LNCaP clone FGC (cell line): ENCODE measurements at regions not wholly inside any gene's neighbourhood (a gene's known extent, or its start where the extent isn't known, plus 50 kb on each side); places are given as distances from the start of the nearest gene placed in this dataset.
"Not testable (repeated sequence)": the region's sequence is repeated elsewhere in the genome, so short reads cannot be mapped to it uniquely, and the experiment has no call there.

Experiments
- DNase-seq: peaks from one replicate; pipeline ENCODE4 v3.0.0-alpha.2; 2011; ENCODE audit warnings: low read depth
- H3K4me3 ChIP-seq: 2 replicates; pipeline ENCODE4 v1.5.1; 2011; ENCODE audit warnings: mild to moderate bottlenecking, low read depth, low read length, control low read depth
- TF ChIP-seq, protein P1 (sequence below): IDR thresholded peaks from 2 replicates; pipeline ENCODE4 v1.5.1; 2012; ENCODE audit warnings: mild to moderate bottlenecking; ENCODE audit not compliant: control insufficient read depth, insufficient read depth; ENCODE audit errors: extremely low read depth

GRCh38 chr18:54465502-54465901 is 107.8 kb downstream of the C18orf54 start:
- DNase-seq, result no peak
- no peak overlapping the region for H3K4me3 ChIP-seq
- TF ChIP-seq, protein P1, sequence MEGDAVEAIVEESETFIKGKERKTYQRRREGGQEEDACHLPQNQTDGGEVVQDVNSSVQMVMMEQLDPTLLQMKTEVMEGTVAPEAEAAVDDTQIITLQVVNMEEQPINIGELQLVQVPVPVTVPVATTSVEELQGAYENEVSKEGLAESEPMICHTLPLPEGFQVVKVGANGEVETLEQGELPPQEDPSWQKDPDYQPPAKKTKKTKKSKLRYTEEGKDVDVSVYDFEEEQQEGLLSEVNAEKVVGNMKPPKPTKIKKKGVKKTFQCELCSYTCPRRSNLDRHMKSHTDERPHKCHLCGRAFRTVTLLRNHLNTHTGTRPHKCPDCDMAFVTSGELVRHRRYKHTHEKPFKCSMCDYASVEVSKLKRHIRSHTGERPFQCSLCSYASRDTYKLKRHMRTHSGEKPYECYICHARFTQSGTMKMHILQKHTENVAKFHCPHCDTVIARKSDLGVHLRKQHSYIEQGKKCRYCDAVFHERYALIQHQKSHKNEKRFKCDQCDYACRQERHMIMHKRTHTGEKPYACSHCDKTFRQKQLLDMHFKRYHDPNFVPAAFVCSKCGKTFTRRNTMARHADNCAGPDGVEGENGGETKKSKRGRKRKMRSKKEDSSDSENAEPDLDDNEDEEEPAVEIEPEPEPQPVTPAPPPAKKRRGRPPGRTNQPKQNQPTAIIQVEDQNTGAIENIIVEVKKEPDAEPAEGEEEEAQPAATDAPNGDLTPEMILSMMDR, result no peak

GRCh38 chr18:54466248-54467005 is 108.7 kb downstream of the C18orf54 start:
- no peak for DNase-seq
- no peak overlapping the region for H3K4me3 ChIP-seq
- TF ChIP-seq, protein P1, result no peak

GRCh38 chr18:54479365-54479764 is 111.7 kb upstream of the DYNAP start:
- no peak for DNase-seq
- TF ChIP-seq, protein P1, result no peak
- no peak overlapping the region for H3K4me3 ChIP-seq

- DNase-seq, result no peak
- TF ChIP-seq, protein P1, result no peak
- H3K4me3 ChIP-seq, result no peak overlapping the region
These were observed 110.4 kb upstream of the DYNAP start for GRCh38 chr18:54480616-54481015.

GRCh38 chr18:54502451-54502850 is 88.6 kb upstream of the DYNAP start:
- H3K4me3 ChIP-seq, DNase-seq: not testable (repeated sequence)

DNA sequence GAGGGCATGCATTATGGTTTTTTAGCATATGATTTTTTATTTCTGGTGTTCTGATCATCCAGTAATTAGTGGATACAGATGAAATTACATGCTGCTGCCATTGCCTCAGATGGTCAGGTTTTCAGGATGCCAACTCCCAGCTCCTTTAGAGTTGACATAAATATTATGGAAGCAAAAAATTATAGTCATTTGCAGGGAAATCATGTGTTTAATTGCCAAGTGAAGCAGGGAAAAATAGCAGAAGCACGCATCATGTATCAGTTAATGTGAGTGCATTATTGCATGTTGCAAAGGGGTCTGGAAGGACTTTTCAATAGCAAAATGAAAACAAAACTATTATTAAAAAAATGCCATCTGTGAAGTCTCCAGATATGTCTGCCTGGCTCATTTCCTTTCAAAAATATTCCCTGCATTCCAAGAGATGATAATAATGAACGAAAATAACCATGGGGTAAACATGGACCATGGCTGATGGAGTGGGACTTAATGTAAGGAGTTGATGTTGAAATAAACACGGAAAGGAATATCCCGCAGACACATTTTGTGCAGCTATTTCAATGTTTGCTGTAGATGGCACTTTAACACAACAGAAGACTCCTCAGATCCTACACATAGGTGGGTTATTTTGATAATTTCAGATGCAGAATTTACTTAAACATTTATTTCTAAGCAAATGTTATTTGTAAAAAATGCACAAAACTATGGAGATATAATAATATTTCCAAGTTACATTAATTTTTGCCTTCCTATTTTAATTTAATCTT is 87.7 kb upstream of the DYNAP start:
- TF ChIP-seq, protein P1, result no peak
- no peak overlapping the region for H3K4me3 ChIP-seq
- no peak for DNase-seq

DNA sequence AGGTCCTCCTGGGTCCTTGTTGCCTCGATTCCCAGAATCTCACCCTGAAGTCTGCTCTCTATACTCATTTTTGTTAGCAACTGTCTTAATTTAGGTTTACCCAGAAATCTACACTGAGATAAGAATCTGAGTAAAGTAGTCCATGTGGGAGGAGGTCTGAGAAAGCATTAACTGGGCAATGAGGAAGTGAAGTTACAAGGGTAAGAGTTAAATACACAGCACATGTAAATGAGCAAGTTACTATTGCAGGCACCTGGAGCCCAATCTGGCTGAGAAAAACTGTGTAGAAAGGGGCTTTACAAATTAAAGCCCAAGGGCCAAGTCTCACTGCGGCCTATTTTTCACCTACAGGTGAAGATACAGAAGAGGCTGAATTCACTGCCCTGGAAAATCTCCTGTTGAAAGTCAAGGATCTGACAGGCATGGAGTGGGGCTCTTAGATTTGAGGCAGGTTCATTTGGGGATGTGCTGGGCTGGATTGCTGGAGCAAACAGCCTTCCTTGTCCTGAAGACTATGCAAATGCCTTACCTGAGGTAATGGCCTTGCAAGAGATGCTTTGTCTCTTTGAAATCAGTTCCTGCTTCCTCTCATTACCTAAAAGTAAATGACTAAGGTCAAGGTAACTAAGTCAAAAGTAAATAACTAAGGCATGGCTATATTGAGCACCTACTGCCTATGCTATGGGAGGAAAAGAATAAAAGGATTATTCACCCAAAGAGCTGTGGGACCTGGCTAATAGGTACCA is 84.4 kb upstream of the DYNAP start:
- H3K4me3 ChIP-seq, result no peak overlapping the region
- DNase-seq, result no peak
- TF ChIP-seq, protein P1, result no peak
